BLaER1 treated with 17β-estradiol and CSF1 and Interleukin-3, amounts not matched to agents 10 nM and 100 nM (cell line): ENCODE measurements at regions not wholly inside any gene's neighbourhood (a gene's known extent, or its start where the extent isn't known, plus 50 kb on each side); places are given as distances from the start of the nearest gene placed in this dataset.

Source experiments
- H3K27ac ChIP-seq, 11 experiments: shearing (Covaris generic); formaldehyde crosslinking; 2 replicates each; pipeline ENCODE4 v1.8.1; 2022
- H3K27me3 ChIP-seq, 11 experiments: shearing (Covaris generic); formaldehyde crosslinking; 2 replicates each; pipeline ENCODE4 v1.8.1; 2022
- H3K36me3 ChIP-seq, 11 experiments: shearing (Covaris generic); formaldehyde crosslinking; 2 replicates each; pipeline ENCODE4 v1.8.1; 2022
- H3K4me1 ChIP-seq, 10 experiments: shearing (Covaris generic); formaldehyde crosslinking; 2 replicates each; pipeline ENCODE4 v1.8.1; 2022
- H3K4me2 ChIP-seq, 11 experiments: shearing (Covaris generic); formaldehyde crosslinking; 2 replicates each; pipeline ENCODE4 v1.8.1; 2022
- H3K4me3 ChIP-seq, 10 experiments: shearing (Covaris generic); formaldehyde crosslinking; 2 replicates each; pipeline ENCODE4 v1.8.1; 2022
- H3K9ac ChIP-seq, 11 experiments: shearing (Covaris generic); formaldehyde crosslinking; 2 replicates each; pipeline ENCODE4 v1.8.1; 2022
- H3K9me3 ChIP-seq, 11 experiments: shearing (Covaris generic); formaldehyde crosslinking; replicated peaks in 1 of 11; 2 replicates each; pipeline ENCODE4 v1.8.1; 2022
- H4K20me1 ChIP-seq, 11 experiments: shearing (Covaris generic); formaldehyde crosslinking; 2 replicates each; pipeline ENCODE4 v1.8.1; 2022
- Cebpa-rat ChIP-seq, 11 experiments: shearing (Covaris generic); IDR thresholded peaks; 2 replicates each; pipeline ENCODE4 v1.8.1; 2022

DNA sequence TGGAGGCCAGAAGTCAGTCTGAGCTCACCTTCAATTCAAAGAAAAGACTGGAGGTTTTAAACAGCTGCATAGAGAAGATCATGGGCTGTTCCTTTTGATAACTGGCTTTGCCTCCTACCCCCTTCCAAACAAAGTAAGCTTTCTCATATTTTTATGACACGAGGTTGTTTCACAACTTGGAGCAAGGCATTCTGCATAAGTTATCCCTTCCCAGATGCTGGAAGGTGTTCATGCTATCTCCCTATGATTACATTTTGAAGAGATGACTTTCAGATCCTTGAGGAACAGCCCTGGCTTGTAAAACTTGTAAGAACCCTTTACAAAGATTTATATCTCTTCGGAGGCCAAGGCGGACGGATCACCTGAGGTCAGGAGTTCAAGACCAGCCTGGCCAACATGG is 571.9 kb upstream of the FTMT start:
- no peak for TF ChIP-seq Cebpa-rat (IDR thresholded peaks at IDR 0.05)
- H3K27me3 ChIP-seq: no peaks in the 10 kb centered on the region
- H3K4me2 ChIP-seq: no peak overlapping the region
- H3K36me3 ChIP-seq: no peaks in the 10 kb centered on the region
- no peak overlapping the region for H3K4me3 ChIP-seq
- no peak overlapping the region for H3K9ac ChIP-seq
- no peaks in the 10 kb centered on the region for H4K20me1 ChIP-seq
- no peaks in the 10 kb centered on the region for H3K9me3 ChIP-seq
- peaks cover 0 to 16% (median 0%) of the 10 kb centered on the region in 10 experiments; a peak in 3 of 20 replicates for H3K4me1 ChIP-seq
- H3K27ac ChIP-seq: no peak overlapping the region

DNA sequence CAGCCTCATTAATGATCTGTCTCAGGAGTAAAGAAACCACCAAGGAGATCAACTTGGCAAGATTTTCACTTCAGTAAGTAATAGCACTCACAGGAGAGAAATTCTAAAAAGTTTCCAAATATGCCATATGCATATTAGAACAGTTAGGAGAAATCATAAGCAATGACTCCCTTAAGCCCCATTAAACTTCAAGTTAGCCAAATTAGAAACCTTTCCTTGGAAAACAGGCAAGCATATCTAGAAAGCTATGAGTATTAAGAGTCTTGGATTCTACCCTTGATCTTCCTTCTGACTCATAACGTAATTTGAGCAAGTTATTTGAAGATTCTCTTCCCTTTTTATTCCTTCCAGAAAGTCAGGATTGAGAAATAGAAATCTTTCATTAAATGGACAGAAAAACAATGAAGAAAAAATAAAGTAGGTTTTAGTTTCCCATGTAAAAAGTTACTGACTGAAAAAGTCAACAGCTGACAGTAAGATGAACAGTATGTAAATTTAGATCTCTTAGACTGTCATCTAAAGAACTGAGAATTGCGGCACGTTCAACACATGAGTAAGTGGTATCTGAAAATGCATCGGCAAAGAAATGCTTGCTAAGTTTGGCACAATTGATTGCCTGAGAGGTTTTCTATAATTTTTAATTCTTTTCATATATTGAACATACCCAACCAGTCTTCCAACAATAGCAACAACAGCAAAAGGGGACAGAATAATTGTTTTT is 565.7 kb upstream of the FTMT start:
- H3K9ac ChIP-seq: no peak overlapping the region
- H3K27me3 ChIP-seq: no peaks in the 10 kb centered on the region
- no peaks in the 10 kb centered on the region for H3K36me3 ChIP-seq
- H3K27ac ChIP-seq: peak overlapping the region in 2 of 11 experiments; percentile 8 to 28; a peak in 2 of 22 replicates
- no peaks in the 10 kb centered on the region for H3K9me3 ChIP-seq
- peak overlapping the region in 3 of 11 experiments; percentile 15 to 64 (median 38); a peak in 3 of 22 replicates for H3K4me2 ChIP-seq
- H4K20me1 ChIP-seq: no peaks in the 10 kb centered on the region
- H3K4me1 ChIP-seq: peaks cover 0 to 34% (median 0%) of the 10 kb centered on the region in 10 experiments; a peak in 5 of 20 replicates
- TF ChIP-seq Cebpa-rat (IDR thresholded peaks at IDR 0.05): no peak
- H3K4me3 ChIP-seq: no peak overlapping the region

DNA sequence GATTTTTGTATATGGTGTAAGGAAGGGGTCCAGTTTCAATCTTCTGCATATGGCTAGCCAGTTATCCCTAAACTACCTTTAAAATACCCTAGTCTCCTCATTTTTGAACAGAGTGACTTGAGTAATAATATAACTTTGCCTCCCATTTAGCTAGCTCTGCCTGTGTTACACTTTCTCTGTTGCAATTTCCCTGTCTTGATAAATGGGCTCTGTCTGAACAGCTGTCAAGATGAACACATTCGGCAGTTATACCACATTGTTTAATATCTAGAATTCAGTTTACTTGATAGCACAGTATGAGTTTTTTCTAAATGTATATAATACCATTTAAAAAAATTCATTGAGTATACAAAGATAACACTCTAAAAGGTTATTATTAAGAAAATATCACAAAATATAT is 562.9 kb upstream of the FTMT start:
- no peaks in the 10 kb centered on the region for H4K20me1 ChIP-seq
- H3K4me2 ChIP-seq: no peak overlapping the region
- H3K9ac ChIP-seq: no peak overlapping the region
- H3K4me1 ChIP-seq: peaks cover 0 to 34% (median 0%) of the 10 kb centered on the region in 10 experiments; a peak in 5 of 20 replicates
- no peak overlapping the region for H3K27ac ChIP-seq
- no peak overlapping the region for H3K4me3 ChIP-seq
- H3K9me3 ChIP-seq: no peaks in the 10 kb centered on the region
- H3K36me3 ChIP-seq: no peaks in the 10 kb centered on the region
- TF ChIP-seq Cebpa-rat (IDR thresholded peaks at IDR 0.05): no peak
- H3K27me3 ChIP-seq: no peaks in the 10 kb centered on the region

DNA sequence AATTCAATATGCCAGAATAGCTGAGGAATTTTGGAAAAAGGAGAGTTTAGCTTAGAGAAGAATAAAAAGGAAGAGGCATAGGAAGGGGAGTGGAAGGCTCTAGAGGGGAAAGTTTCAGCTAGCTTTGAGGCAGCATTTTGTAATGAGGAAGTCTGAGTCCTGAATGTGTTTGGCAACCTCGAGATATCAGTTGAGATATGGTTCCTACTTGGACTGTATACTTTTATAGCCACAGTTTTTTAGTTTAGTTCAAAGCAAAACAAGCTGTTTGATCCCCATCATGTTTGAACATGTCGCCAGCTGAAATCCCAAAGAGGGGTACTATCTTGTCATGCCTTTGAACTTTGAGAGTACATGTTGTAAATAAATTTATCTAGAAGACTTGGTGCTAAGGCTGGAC is 559.0 kb upstream of the FTMT start:
- no peak for TF ChIP-seq Cebpa-rat (IDR thresholded peaks at IDR 0.05)
- Histone ChIP-seq H3K4me2 (peak overlapping the region in 2 of 11 experiments; percentile 27 to 46; a peak in 4 of 22 replicates), H3K27ac (peak overlapping the region in 1 of 11 experiments; percentile 9; a peak in 1 of 22 replicates)

DNA sequence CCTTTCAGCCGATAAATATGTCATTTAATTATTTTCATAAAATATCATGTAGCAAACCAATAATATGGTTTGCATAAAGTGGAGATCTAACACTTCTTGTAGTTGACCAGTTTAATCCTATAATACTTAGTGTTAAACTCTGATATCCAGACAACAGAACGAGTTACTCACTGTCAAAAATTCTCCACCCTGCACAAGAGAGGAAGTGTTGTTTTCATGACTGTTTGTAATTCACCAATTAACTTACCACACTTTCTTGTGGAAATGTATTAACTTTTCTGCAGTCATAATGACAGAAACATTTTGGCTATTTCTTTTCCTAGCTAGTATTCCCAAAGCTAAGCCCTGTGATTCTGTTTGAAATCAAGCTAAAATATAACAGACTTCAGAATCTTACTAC is 555.3 kb upstream of the FTMT start:
- Histone ChIP-seq H3K27ac (0 out of 22 replicates have a peak overlapping the region, but pooled peaks of 1 of the 11 experiments have one; percentile 24), H3K4me1 (peaks cover 0 to 37% (median 0%) of the 10 kb centered on the region in 10 experiments; a peak in 5 of 20 replicates), H3K4me2 (peak overlapping the region in 2 of 11 experiments; percentile 24 to 63; a peak in 3 of 22 replicates), H3K36me3 (no peaks in the 10 kb centered on the region), H3K9ac (no peak overlapping the region), H3K9me3 (no peaks in the 10 kb centered on the region), H3K4me3 (no peak overlapping the region), H3K27me3 (no peaks in the 10 kb centered on the region), H4K20me1 (no peaks in the 10 kb centered on the region)
- no peak for TF ChIP-seq Cebpa-rat (IDR thresholded peaks at IDR 0.05)

More for the DNA sequence above, 559.0 kb upstream of the FTMT start:
- no peak overlapping the region for H3K9ac ChIP-seq
- no peak overlapping the region for H3K4me3 ChIP-seq
- H3K27me3 ChIP-seq: no peaks in the 10 kb centered on the region
- no peaks in the 10 kb centered on the region for H3K9me3 ChIP-seq
- peaks cover 0 to 37% (median 0%) of the 10 kb centered on the region in 10 experiments; a peak in 5 of 20 replicates for H3K4me1 ChIP-seq
- H3K36me3 ChIP-seq: no peaks in the 10 kb centered on the region
- H4K20me1 ChIP-seq: no peaks in the 10 kb centered on the region

DNA sequence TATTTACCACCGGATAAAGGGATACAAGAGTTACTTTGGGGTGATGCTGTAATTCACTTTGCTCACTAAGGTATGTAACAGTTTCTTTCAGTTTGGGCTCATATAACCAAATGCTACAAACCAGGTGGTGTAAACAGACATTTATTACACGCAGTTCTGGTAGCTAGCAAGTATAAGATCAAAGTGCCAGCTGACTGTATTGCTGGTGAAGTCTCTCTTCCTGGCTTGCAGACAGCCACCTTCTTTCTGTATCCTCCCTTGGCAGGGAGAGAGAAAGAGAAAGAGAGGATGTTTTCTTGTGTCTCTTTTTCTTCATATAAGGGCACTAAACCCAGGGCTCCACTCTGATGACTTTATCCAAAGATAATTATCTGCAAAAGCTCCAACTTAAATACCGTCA is 552.5 kb upstream of the FTMT start:
- Histone ChIP-seq H3K9ac (no peak overlapping the region), H3K27me3 (no peaks in the 10 kb centered on the region)
- TF ChIP-seq Cebpa-rat (IDR thresholded peaks at IDR 0.05): no peak

DNA sequence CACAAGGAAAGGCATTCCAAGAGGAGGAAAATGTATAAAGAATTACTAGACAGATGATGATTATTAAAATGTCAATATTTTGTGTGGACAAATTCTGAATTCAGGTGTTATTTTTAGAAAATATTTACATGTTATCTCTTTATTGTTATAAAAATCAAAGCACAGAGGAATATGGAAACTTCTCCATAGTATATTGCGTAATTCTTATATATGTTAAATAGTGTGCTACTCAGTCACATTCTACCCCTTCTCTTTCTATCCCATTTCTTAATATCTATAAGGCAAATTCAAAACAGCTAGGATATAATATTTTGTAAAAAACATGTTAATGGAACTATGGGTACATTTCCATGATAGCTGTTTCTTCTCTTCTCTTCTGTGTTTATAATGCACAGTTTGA is 546.8 kb upstream of the FTMT start:
- Histone ChIP-seq H4K20me1 (no peaks in the 10 kb centered on the region), H3K9me3 (no peaks in the 10 kb centered on the region), H3K9ac (no peak overlapping the region), H3K27ac (no peak overlapping the region), H3K4me2 (no peak overlapping the region), H3K27me3 (no peaks in the 10 kb centered on the region), H3K36me3 (no peaks in the 10 kb centered on the region), H3K4me3 (no peak overlapping the region), H3K4me1 (no peaks in the 10 kb centered on the region)
- peak in 1 of 11 experiments; percentile 36; a peak in 1 of 22 replicates for TF ChIP-seq Cebpa-rat (IDR thresholded peaks at IDR 0.05)

More for the DNA sequence above, 552.5 kb upstream of the FTMT start:
- H4K20me1 ChIP-seq: no peaks in the 10 kb centered on the region
- H3K36me3 ChIP-seq: no peaks in the 10 kb centered on the region
- no peak overlapping the region for H3K27ac ChIP-seq
- no peak overlapping the region for H3K4me2 ChIP-seq
- no peak overlapping the region for H3K4me3 ChIP-seq
- H3K4me1 ChIP-seq: peaks cover 0 to 17% (median 0%) of the 10 kb centered on the region in 10 experiments; a peak in 4 of 20 replicates
- no peaks in the 10 kb centered on the region for H3K9me3 ChIP-seq

DNA sequence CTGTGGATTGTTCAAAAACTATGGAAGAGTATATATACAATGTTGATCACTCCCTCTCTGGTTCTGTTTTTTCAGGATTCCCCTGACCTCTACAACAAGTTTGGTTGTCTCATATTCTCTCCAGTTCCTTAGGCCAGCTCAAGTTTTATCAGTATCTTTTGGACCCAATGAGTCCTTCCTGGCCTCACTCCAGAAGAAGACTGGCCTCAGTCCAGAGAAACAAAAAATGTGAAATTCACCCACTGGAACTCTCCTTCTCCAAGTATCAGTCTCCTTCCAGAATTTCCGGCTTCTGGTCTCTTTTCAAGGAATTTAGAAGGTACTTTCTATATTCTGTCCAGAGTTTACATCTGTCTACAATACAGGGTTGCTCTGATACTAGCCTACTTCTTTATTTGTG is 537.8 kb upstream of the FTMT start:
- Histone ChIP-seq H4K20me1 (no peaks in the 10 kb centered on the region), H3K4me3 (no peak overlapping the region), H3K27ac (no peak overlapping the region), H3K36me3 (no peaks in the 10 kb centered on the region), H3K9me3 (peaks cover 0 to 10% (median 0%) of the 10 kb centered on the region in 11 experiments; a peak in 1 of 22 replicates), H3K27me3 (no peaks in the 10 kb centered on the region), H3K4me1 (no peaks in the 10 kb centered on the region; a peak in 1 of 20 replicates), H3K4me2 (no peak overlapping the region), H3K9ac (no peak overlapping the region)
- TF ChIP-seq Cebpa-rat (IDR thresholded peaks at IDR 0.05): no peak

DNA sequence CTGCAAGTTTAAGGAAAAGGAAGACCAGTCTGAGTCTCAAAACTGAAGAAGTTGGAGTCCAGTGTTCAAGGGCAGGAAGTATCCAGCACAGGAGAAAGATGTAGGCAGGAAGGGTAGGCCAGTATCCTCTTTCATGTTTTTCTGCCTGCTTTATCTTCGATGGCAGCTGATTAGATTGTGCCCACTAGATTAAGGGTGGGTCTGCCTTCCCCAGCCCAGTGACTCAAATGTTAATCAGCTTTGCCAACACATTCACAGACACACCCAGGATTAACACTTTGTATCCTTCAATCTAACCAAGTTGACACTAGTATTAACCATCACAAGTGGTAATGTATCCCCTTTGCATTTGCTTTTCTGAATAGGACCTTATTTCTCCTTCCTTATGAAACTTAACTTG is 535.9 kb upstream of the FTMT start:
- no peaks in the 10 kb centered on the region for H3K27me3 ChIP-seq
- H3K4me2 ChIP-seq: no peak overlapping the region
- H4K20me1 ChIP-seq: no peaks in the 10 kb centered on the region
- H3K4me3 ChIP-seq: no peak overlapping the region
- H3K9ac ChIP-seq: no peak overlapping the region
- peaks cover 0 to 22% (median 0%) of the 10 kb centered on the region in 11 experiments; a peak in 2 of 22 replicates for H3K9me3 ChIP-seq
- H3K27ac ChIP-seq: no peak overlapping the region
- H3K36me3 ChIP-seq: no peaks in the 10 kb centered on the region
- no peaks in the 10 kb centered on the region; a peak in 1 of 20 replicates for H3K4me1 ChIP-seq
- no peak for TF ChIP-seq Cebpa-rat (IDR thresholded peaks at IDR 0.05)
